ENCODE measurements at regions not wholly inside any gene's neighbourhood (a gene's known extent, or its start where the extent isn't known, plus 50 kb on each side); places are given as distances from the start of the nearest gene placed in this dataset.

DNA sequence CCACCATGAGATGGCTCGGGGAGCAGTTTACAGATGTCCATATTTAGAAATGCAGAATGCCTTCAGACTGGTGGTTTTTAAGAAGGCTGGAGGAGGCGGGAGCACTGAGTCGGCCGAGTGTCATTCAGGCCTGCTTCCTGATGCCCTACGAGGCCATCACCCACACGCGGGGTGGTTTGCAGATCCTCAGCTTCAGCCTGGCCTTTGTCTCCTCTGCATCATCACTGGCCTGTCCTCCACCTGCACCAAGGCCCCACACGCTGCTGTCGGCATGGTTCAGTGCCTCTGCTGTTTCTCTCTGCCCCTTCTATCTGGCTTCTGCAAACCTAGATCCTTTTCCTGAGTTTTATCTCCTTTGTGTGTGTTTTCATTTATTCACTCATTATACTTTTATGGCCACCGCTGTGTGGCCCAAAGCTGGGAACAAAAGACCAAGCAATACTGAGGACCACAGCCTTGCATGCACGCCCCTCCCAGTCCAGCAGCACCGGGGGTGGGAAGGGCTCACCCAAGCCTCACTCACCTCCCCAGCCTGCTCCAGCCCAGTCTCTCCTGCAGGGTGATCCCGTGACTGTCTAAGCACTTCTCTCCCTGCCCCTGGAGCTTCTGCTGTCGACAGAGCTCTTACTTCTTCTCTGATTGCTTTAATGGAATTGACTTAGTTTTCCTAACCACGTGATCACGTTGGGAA, 240.8 kb downstream of the TEX29 start:
- intact Hi-C loops (cut with DNase I): no loop called here
- WGBS (ENCODE audit: insufficient coverage, low coverage, low lambda C conversion rate, missing lambda C conversion rate): 62% methylated on average over 7 of the region's 16 CpGs
- ATAC-seq: no peak
- no peaks in the 10 kb centered on the region for H3K36me3 ChIP-seq
- no peak overlapping the region for H3K4me3 ChIP-seq
- H3K4me1 ChIP-seq: no peaks in the 10 kb centered on the region
- H3K9me3 ChIP-seq: no peaks in the 10 kb centered on the region
- TF ChIP-seq POLR2A (IDR thresholded peaks at IDR 0.05): no peak
- TF ChIP-seq, protein P1, sequence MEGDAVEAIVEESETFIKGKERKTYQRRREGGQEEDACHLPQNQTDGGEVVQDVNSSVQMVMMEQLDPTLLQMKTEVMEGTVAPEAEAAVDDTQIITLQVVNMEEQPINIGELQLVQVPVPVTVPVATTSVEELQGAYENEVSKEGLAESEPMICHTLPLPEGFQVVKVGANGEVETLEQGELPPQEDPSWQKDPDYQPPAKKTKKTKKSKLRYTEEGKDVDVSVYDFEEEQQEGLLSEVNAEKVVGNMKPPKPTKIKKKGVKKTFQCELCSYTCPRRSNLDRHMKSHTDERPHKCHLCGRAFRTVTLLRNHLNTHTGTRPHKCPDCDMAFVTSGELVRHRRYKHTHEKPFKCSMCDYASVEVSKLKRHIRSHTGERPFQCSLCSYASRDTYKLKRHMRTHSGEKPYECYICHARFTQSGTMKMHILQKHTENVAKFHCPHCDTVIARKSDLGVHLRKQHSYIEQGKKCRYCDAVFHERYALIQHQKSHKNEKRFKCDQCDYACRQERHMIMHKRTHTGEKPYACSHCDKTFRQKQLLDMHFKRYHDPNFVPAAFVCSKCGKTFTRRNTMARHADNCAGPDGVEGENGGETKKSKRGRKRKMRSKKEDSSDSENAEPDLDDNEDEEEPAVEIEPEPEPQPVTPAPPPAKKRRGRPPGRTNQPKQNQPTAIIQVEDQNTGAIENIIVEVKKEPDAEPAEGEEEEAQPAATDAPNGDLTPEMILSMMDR (IDR thresholded peaks at IDR 0.05): no peak
- H3K27me3 ChIP-seq: no peaks in the 10 kb centered on the region
- DNase-seq: peak in 1 of 3 donors; percentile 40
- no peak overlapping the region for H3K27ac ChIP-seq

DNA sequence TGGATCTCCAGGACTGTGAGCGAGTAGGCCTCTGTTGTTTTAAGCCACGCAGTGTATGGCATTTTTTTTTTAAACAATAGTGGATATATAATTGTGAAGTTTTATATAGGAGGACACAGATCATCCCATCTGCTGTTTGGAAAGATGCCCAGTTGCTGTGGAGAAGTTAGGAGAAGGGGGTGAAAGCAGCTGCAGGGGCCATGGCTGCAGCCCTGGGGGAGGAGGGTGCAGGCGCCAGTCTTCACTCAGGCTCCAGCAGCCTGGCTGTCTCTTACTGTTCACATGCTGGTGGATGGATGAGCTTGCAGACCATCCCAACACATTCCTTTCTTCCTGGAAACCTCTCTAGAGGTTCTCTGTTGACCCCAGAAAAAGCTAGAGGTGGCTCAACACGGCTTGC, 242.3 kb downstream of the TEX29 start:
- no peak for ATAC-seq
- no peaks in the 10 kb centered on the region for H3K9me3 ChIP-seq
- intact Hi-C loops (cut with DNase I): no loop called here
- DNase-seq: peak in 1 of 3 donors; percentile 0
- TF ChIP-seq, protein P1 (IDR thresholded peaks at IDR 0.05): no peak
- TF ChIP-seq POLR2A (IDR thresholded peaks at IDR 0.05): no peak
- no peaks in the 10 kb centered on the region for H3K27me3 ChIP-seq
- no peak overlapping the region for H3K4me3 ChIP-seq
- WGBS (ENCODE audit: insufficient coverage, low coverage, low lambda C conversion rate, missing lambda C conversion rate): 72% methylated on average over 3 of the region's 4 CpGs
- H3K27ac ChIP-seq: no peak overlapping the region
- H3K4me1 ChIP-seq: no peaks in the 10 kb centered on the region
- H3K36me3 ChIP-seq: no peaks in the 10 kb centered on the region

DNA sequence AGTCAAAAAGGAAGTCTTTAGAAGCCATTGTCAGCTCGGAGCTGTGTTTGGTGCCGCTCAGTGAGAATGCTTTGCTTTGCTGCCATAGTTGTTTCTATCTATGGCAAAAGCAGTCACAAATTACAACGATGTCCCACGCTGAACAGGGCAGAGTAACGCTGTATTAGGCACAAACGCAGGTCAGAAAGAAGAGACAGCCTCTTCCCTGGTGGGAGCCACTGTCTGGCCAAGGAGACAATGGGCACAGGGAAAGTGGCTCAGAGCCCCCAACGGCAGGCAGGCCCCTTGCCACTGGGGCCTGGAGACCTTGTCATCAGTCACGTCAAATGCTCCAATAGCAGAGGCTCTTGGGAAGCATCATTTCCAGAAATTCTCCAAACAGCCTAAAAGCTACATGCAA, 244.2 kb downstream of the TEX29 start:
- DNase-seq (peak in 1 of 3 donors; percentile 7), ATAC-seq (no peak)
- TF ChIP-seq POLR2A (IDR thresholded peaks at IDR 0.05): no peak
- TF ChIP-seq, protein P1 (IDR thresholded peaks at IDR 0.05): no peak

DNA sequence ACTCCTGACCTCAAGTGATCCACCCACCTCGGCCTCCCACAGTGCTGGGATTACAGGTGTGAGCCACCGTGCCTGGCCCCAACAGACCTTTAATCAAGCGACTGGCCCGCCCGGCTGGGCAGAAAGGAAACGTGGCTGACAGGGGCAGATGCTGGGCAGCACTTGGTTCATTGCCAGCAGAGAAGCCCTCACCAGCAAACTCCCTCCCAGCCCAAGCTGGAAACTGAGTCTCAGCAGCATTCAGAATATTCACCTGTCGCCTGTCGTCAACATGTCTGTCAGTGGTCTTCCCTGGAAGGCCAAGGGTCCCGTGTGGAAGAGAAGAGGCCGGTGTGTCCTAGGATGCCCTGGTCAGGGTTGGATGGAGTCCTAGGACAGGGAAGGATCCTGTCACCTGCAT, 245.0 kb downstream of the TEX29 start:
- no peak for TF ChIP-seq POLR2A (IDR thresholded peaks at IDR 0.05)
- TF ChIP-seq, protein P1 (IDR thresholded peaks at IDR 0.05): no peak
- Histone ChIP-seq H3K27ac (no peak overlapping the region), H3K4me1 (no peaks in the 10 kb centered on the region), H3K27me3 (no peaks in the 10 kb centered on the region), H3K4me3 (no peak overlapping the region), H3K9me3 (no peaks in the 10 kb centered on the region), H3K36me3 (no peaks in the 10 kb centered on the region)
- intact Hi-C loops (cut with DNase I): no loop called here
- 100% methylated on average over 1 of the region's 10 CpGs for WGBS (ENCODE audit: insufficient coverage, low coverage, low lambda C conversion rate, missing lambda C conversion rate)
- peak in 1 of 3 donors; percentile 23 for DNase-seq
- ATAC-seq: no peak

More for the DNA sequence above, 244.2 kb downstream of the TEX29 start:
- Histone ChIP-seq H3K4me3 (no peak overlapping the region), H3K27ac (no peak overlapping the region), H3K27me3 (no peaks in the 10 kb centered on the region), H3K4me1 (no peaks in the 10 kb centered on the region), H3K36me3 (no peaks in the 10 kb centered on the region), H3K9me3 (no peaks in the 10 kb centered on the region)
- intact Hi-C loops (cut with DNase I): no loop called here
- 68% methylated on average over 5 of the region's 8 CpGs for WGBS (ENCODE audit: insufficient coverage, low coverage, low lambda C conversion rate, missing lambda C conversion rate)
